ENCODE measurements at regions not wholly inside any gene's neighbourhood (a gene's known extent, or its start where the extent isn't known, plus 50 kb on each side); places are given as distances from the start of the nearest gene placed in this dataset.

- Histone ChIP-seq H2AFZ (ENCODE audit: control insufficient read depth, low read length) (no peak overlapping the region), H3K4me1 (ENCODE audit: control insufficient read depth, extremely low read depth, insufficient read depth, low read length) (no peaks in the 10 kb centered on the region), H3K79me2 (ENCODE audit: control insufficient read depth, insufficient read depth, low read length) (no peaks in the 10 kb centered on the region), H3K4me3 (ENCODE audit: control insufficient read depth in 2 of 3, extremely low read depth in 1 of 3, insufficient read depth in 2 of 3, low read depth in 1 of 3, low read length in 3 of 3) (no peak overlapping the region), H4K20me1 (ENCODE audit: control insufficient read depth, extremely low read depth, insufficient read depth, low read length) (no peaks in the 10 kb centered on the region), H3K27me3 (ENCODE audit: control insufficient read depth, extremely low read depth, insufficient read depth, low read length) (no peaks in the 10 kb centered on the region), H3K27ac (ENCODE audit: control insufficient read depth, insufficient read depth, low read length) (no peak overlapping the region), H3K4me2 (ENCODE audit: control insufficient read depth, extremely low read depth, insufficient read depth, low read depth, low read length) (no peak overlapping the region), H3K36me3 (ENCODE audit: control insufficient read depth in 2 of 2, extremely low read depth in 1 of 2, insufficient read depth in 2 of 2, low read length in 2 of 2) (no peaks in the 10 kb centered on the region), H3K9ac (ENCODE audit: control insufficient read depth, extremely low read depth, insufficient read depth, low read length) (no peak overlapping the region), H3K9me1 (ENCODE audit: control insufficient read depth, extremely low read depth, insufficient read depth, low read length) (no peaks in the 10 kb centered on the region), H3K9me3 (ENCODE audit: control insufficient read depth, low read depth, low read length) (no peaks in the 10 kb centered on the region)
- FAIRE-seq (no peak), DNase-seq (ENCODE audit: low read depth, low spot score) (no peak)
- dilution Hi-C loops (cut with MboI; ENCODE audit: extremely low pct_ligation_motif_present, low sequenced_read_pairs) = no loop called here
- no peak for TF ChIP-seq CTCF (optimal IDR thresholded peaks at IDR 0.05 in 1 of 3, IDR thresholded peaks at IDR 0.05 in 1 of 3, conservative IDR thresholded peaks at IDR 0.05 in 1 of 3; ENCODE audit: extremely low read depth in 1 of 3, insufficient read depth in 2 of 3, low read length in 3 of 3)
- no peak for TF ChIP-seq EZH2 (IDR thresholded peaks at IDR 0.05; ENCODE audit: low read length)
Observed at GRCh38 chr16:64580558-64580957, 541.3 kb downstream of the CDH11 start.

- H3K36me3 ChIP-seq (ENCODE audit: control insufficient read depth in 2 of 2, extremely low read depth in 1 of 2, insufficient read depth in 2 of 2, low read length in 2 of 2) = no peaks in the 10 kb centered on the region
- DNase-seq (ENCODE audit: low read depth, low spot score) = no peak
- no peaks in the 10 kb centered on the region for H3K4me1 ChIP-seq (ENCODE audit: control insufficient read depth, extremely low read depth, insufficient read depth, low read length)
- no peak for FAIRE-seq
- no peak for TF ChIP-seq CTCF (optimal IDR thresholded peaks at IDR 0.05 in 1 of 3, IDR thresholded peaks at IDR 0.05 in 1 of 3, conservative IDR thresholded peaks at IDR 0.05 in 1 of 3; ENCODE audit: extremely low read depth in 1 of 3, insufficient read depth in 2 of 3, low read length in 3 of 3)
- no peak for TF ChIP-seq EZH2 (IDR thresholded peaks at IDR 0.05; ENCODE audit: low read length)
- no peaks in the 10 kb centered on the region for H3K9me3 ChIP-seq (ENCODE audit: control insufficient read depth, low read depth, low read length)
- no peak overlapping the region for H2AFZ ChIP-seq (ENCODE audit: control insufficient read depth, low read length)
- no peak overlapping the region for H3K27ac ChIP-seq (ENCODE audit: control insufficient read depth, insufficient read depth, low read length)
- no peak overlapping the region for H3K4me2 ChIP-seq (ENCODE audit: control insufficient read depth, extremely low read depth, insufficient read depth, low read depth, low read length)
- H3K27me3 ChIP-seq (ENCODE audit: control insufficient read depth, extremely low read depth, insufficient read depth, low read length) = no peaks in the 10 kb centered on the region
- no peaks in the 10 kb centered on the region for H4K20me1 ChIP-seq (ENCODE audit: control insufficient read depth, extremely low read depth, insufficient read depth, low read length)
- dilution Hi-C loops (cut with MboI; ENCODE audit: extremely low pct_ligation_motif_present, low sequenced_read_pairs) = no loop called here
- no peak overlapping the region for H3K9ac ChIP-seq (ENCODE audit: control insufficient read depth, extremely low read depth, insufficient read depth, low read length)
- H3K9me1 ChIP-seq (ENCODE audit: control insufficient read depth, extremely low read depth, insufficient read depth, low read length) = no peaks in the 10 kb centered on the region
- no peak overlapping the region for H3K4me3 ChIP-seq (ENCODE audit: control insufficient read depth in 2 of 3, extremely low read depth in 1 of 3, insufficient read depth in 2 of 3, low read depth in 1 of 3, low read length in 3 of 3)
- no peaks in the 10 kb centered on the region for H3K79me2 ChIP-seq (ENCODE audit: control insufficient read depth, insufficient read depth, low read length)
Observed at GRCh38 chr16:64579712-64580111, 542.2 kb downstream of the CDH11 start.

Data from keratinocyte (primary cell).